ENCODE measurements at regions not wholly inside any gene's neighbourhood (a gene's known extent, or its start where the extent isn't known, plus 50 kb on each side); places are given as distances from the start of the nearest gene placed in this dataset.

GRCh38 chr3:81931265-81932251 lies 170.1 kb upstream of the GBE1 start:
- Histone ChIP-seq H2BK120ac (ENCODE audit: low read depth, low read length) (no peak overlapping the region), H3K23ac (ENCODE audit: low read length) (no peak overlapping the region), H3K4me3 (ENCODE audit: low read length) (no peak overlapping the region), H2AK5ac (ENCODE audit: low read length) (no peak overlapping the region), H2BK15ac (replicated peaks; ENCODE audit: low read depth) (no peak overlapping the region), H3K79me2 (ENCODE audit: control insufficient read depth, insufficient read depth, low read length) (no peaks in the 10 kb centered on the region), H3K27me3 (ENCODE audit: insufficient read depth, low read length, poor library complexity) (no peaks in the 10 kb centered on the region), H3K4me1 (ENCODE audit: control insufficient read depth, low read depth, low read length) (no peaks in the 10 kb centered on the region), H3K27ac (ENCODE audit: low read depth, low read length) (no peak overlapping the region), H4K5ac (ENCODE audit: low read length) (no peak overlapping the region), H3K56ac (ENCODE audit: low read length) (no peak overlapping the region), H4K8ac (ENCODE audit: low read depth, low read length) (no peak overlapping the region), H2BK5ac (ENCODE audit: low read length) (no peak overlapping the region), H3K18ac (ENCODE audit: low read length) (no peak overlapping the region), H3K9ac (ENCODE audit: low read length) (no peak overlapping the region), H3K4me2 (ENCODE audit: low read length) (no peak overlapping the region), H3K4ac (ENCODE audit: low read depth, low read length) (no peak overlapping the region), H3K36me3 (ENCODE audit: control insufficient read depth, insufficient read depth, low read length) (no peaks in the 10 kb centered on the region), H3K79me1 (ENCODE audit: low read length) (no peaks in the 10 kb centered on the region)
- DNase-seq = no peak
- no CpG with 5 or more reads among the region's 12 CpGs for WGBS (ENCODE audit: extremely low coverage, insufficient coverage, low lambda C conversion rate)

- H3K4me1 ChIP-seq (ENCODE audit: control insufficient read depth, low read depth, low read length) = no peaks in the 10 kb centered on the region
- H4K5ac ChIP-seq (ENCODE audit: low read length) = no peak overlapping the region
- DNase-seq = no peak
- H2AK5ac ChIP-seq (ENCODE audit: low read length) = no peak overlapping the region
- no peak overlapping the region for H3K4ac ChIP-seq (ENCODE audit: low read depth, low read length)
- no peak overlapping the region for H3K56ac ChIP-seq (ENCODE audit: low read length)
- no peaks in the 10 kb centered on the region for H3K36me3 ChIP-seq (ENCODE audit: control insufficient read depth, insufficient read depth, low read length)
- H2BK15ac ChIP-seq (replicated peaks; ENCODE audit: low read depth) = no peak overlapping the region
- no peak overlapping the region for H2BK5ac ChIP-seq (ENCODE audit: low read length)
- no peak overlapping the region for H3K27ac ChIP-seq (ENCODE audit: low read depth, low read length)
- H3K9ac ChIP-seq (ENCODE audit: low read length) = no peak overlapping the region
- no peaks in the 10 kb centered on the region for H3K79me1 ChIP-seq (ENCODE audit: low read length)
- no peak overlapping the region for H3K18ac ChIP-seq (ENCODE audit: low read length)
- H4K8ac ChIP-seq (ENCODE audit: low read depth, low read length) = no peak overlapping the region
- H2BK120ac ChIP-seq (ENCODE audit: low read depth, low read length) = no peak overlapping the region
- H3K23ac ChIP-seq (ENCODE audit: low read length) = no peak overlapping the region
- H3K27me3 ChIP-seq (ENCODE audit: insufficient read depth, low read length, poor library complexity) = no peaks in the 10 kb centered on the region
- H3K4me3 ChIP-seq (ENCODE audit: low read length) = no peak overlapping the region
- no peak overlapping the region for H3K4me2 ChIP-seq (ENCODE audit: low read length)
- no peaks in the 10 kb centered on the region for H3K79me2 ChIP-seq (ENCODE audit: control insufficient read depth, insufficient read depth, low read length)
Observed at GRCh38 chr3:81929697-81930096, 168.3 kb upstream of the GBE1 start.

- Histone ChIP-seq H3K23ac (ENCODE audit: low read length) (no peak overlapping the region), H3K4me1 (ENCODE audit: control insufficient read depth, low read depth, low read length) (no peaks in the 10 kb centered on the region), H3K4me2 (ENCODE audit: low read length) (no peak overlapping the region), H3K18ac (ENCODE audit: low read length) (no peak overlapping the region), H4K8ac (ENCODE audit: low read depth, low read length) (no peak overlapping the region), H3K4me3 (ENCODE audit: low read length) (no peak overlapping the region), H4K5ac (ENCODE audit: low read length) (no peak overlapping the region), H3K27me3 (ENCODE audit: insufficient read depth, low read length, poor library complexity) (no peaks in the 10 kb centered on the region), H2AK5ac (ENCODE audit: low read length) (no peak overlapping the region), H3K79me1 (ENCODE audit: low read length) (no peaks in the 10 kb centered on the region), H2BK15ac (replicated peaks; ENCODE audit: low read depth) (no peak overlapping the region), H3K9ac (ENCODE audit: low read length) (no peak overlapping the region), H2BK120ac (ENCODE audit: low read depth, low read length) (no peak overlapping the region), H3K56ac (ENCODE audit: low read length) (no peak overlapping the region), H3K4ac (ENCODE audit: low read depth, low read length) (no peak overlapping the region), H3K79me2 (ENCODE audit: control insufficient read depth, insufficient read depth, low read length) (no peaks in the 10 kb centered on the region), H3K27ac (ENCODE audit: low read depth, low read length) (no peak overlapping the region), H3K36me3 (ENCODE audit: control insufficient read depth, insufficient read depth, low read length) (no peaks in the 10 kb centered on the region), H2BK5ac (ENCODE audit: low read length) (no peak overlapping the region)
- WGBS (ENCODE audit: extremely low coverage, insufficient coverage, low lambda C conversion rate) = no CpG with 5 or more reads among the region's 1 CpG
- no peak for DNase-seq
Observed at GRCh38 chr3:81927811-81928210, 166.4 kb upstream of the GBE1 start.

- H3K27me3 ChIP-seq (ENCODE audit: insufficient read depth, low read length, poor library complexity) = no peaks in the 10 kb centered on the region
- no peaks in the 10 kb centered on the region for H3K79me1 ChIP-seq (ENCODE audit: low read length)
- no peak overlapping the region for H2AK5ac ChIP-seq (ENCODE audit: low read length)
- H3K56ac ChIP-seq (ENCODE audit: low read length) = no peak overlapping the region
- H3K4ac ChIP-seq (ENCODE audit: low read depth, low read length) = no peak overlapping the region
- H3K23ac ChIP-seq (ENCODE audit: low read length) = no peak overlapping the region
- H3K4me3 ChIP-seq (ENCODE audit: low read length) = no peak overlapping the region
- H3K36me3 ChIP-seq (ENCODE audit: control insufficient read depth, insufficient read depth, low read length) = no peaks in the 10 kb centered on the region
- H4K8ac ChIP-seq (ENCODE audit: low read depth, low read length) = no peak overlapping the region
- H3K9ac ChIP-seq (ENCODE audit: low read length) = no peak overlapping the region
- no peak overlapping the region for H2BK5ac ChIP-seq (ENCODE audit: low read length)
- DNase-seq = no peak
- H2BK120ac ChIP-seq (ENCODE audit: low read depth, low read length) = no peak overlapping the region
- H3K18ac ChIP-seq (ENCODE audit: low read length) = no peak overlapping the region
- no peak overlapping the region for H3K27ac ChIP-seq (ENCODE audit: low read depth, low read length)
- H2BK15ac ChIP-seq (replicated peaks; ENCODE audit: low read depth) = no peak overlapping the region
- H3K4me1 ChIP-seq (ENCODE audit: control insufficient read depth, low read depth, low read length) = no peaks in the 10 kb centered on the region
- no peak overlapping the region for H4K5ac ChIP-seq (ENCODE audit: low read length)
- H3K4me2 ChIP-seq (ENCODE audit: low read length) = no peak overlapping the region
- H3K79me2 ChIP-seq (ENCODE audit: control insufficient read depth, insufficient read depth, low read length) = no peaks in the 10 kb centered on the region
Observed at GRCh38 chr3:81925385-81925784, 163.9 kb upstream of the GBE1 start.

- Histone ChIP-seq H3K56ac (ENCODE audit: low read length) (no peak overlapping the region), H3K4me2 (ENCODE audit: low read length) (no peak overlapping the region), H2BK5ac (ENCODE audit: low read length) (no peak overlapping the region), H3K18ac (ENCODE audit: low read length) (no peak overlapping the region), H3K9ac (ENCODE audit: low read length) (no peak overlapping the region), H3K23ac (ENCODE audit: low read length) (no peak overlapping the region), H4K5ac (ENCODE audit: low read length) (no peak overlapping the region), H3K4me3 (ENCODE audit: low read length) (no peak overlapping the region), H3K4me1 (ENCODE audit: control insufficient read depth, low read depth, low read length) (no peaks in the 10 kb centered on the region), H2AK5ac (ENCODE audit: low read length) (no peak overlapping the region), H2BK15ac (replicated peaks; ENCODE audit: low read depth) (no peak overlapping the region), H3K27ac (ENCODE audit: low read depth, low read length) (no peak overlapping the region), H2BK120ac (ENCODE audit: low read depth, low read length) (no peak overlapping the region), H3K4ac (ENCODE audit: low read depth, low read length) (no peak overlapping the region), H3K36me3 (ENCODE audit: control insufficient read depth, insufficient read depth, low read length) (no peaks in the 10 kb centered on the region), H3K79me1 (ENCODE audit: low read length) (no peaks in the 10 kb centered on the region), H4K8ac (ENCODE audit: low read depth, low read length) (no peak overlapping the region), H3K27me3 (ENCODE audit: insufficient read depth, low read length, poor library complexity) (no peaks in the 10 kb centered on the region), H3K79me2 (ENCODE audit: control insufficient read depth, insufficient read depth, low read length) (no peaks in the 10 kb centered on the region)
- no CpG with 5 or more reads among the region's 2 CpGs for WGBS (ENCODE audit: extremely low coverage, insufficient coverage, low lambda C conversion rate)
- DNase-seq = no peak
Observed at GRCh38 chr3:81923038-81923437, 161.6 kb upstream of the GBE1 start.

- Histone ChIP-seq H3K23ac (ENCODE audit: low read length) (no peak overlapping the region), H3K4me3 (ENCODE audit: low read length) (no peak overlapping the region)
- no CpG with 5 or more reads among the region's 1 CpG for WGBS (ENCODE audit: extremely low coverage, insufficient coverage, low lambda C conversion rate)
Observed at GRCh38 chr3:81922404-81922803, 161.0 kb upstream of the GBE1 start.

More at GRCh38 chr3:81922404-81922803, 161.0 kb upstream of the GBE1 start:
- no peak overlapping the region for H3K4ac ChIP-seq (ENCODE audit: low read depth, low read length)
- H3K4me2 ChIP-seq (ENCODE audit: low read length) = no peak overlapping the region
- H3K18ac ChIP-seq (ENCODE audit: low read length) = no peak overlapping the region
- no peaks in the 10 kb centered on the region for H3K27me3 ChIP-seq (ENCODE audit: insufficient read depth, low read length, poor library complexity)
- no peaks in the 10 kb centered on the region for H3K79me2 ChIP-seq (ENCODE audit: control insufficient read depth, insufficient read depth, low read length)
- H2BK120ac ChIP-seq (ENCODE audit: low read depth, low read length) = no peak overlapping the region
- H4K5ac ChIP-seq (ENCODE audit: low read length) = no peak overlapping the region
- no peak overlapping the region for H2AK5ac ChIP-seq (ENCODE audit: low read length)
- no peak overlapping the region for H3K9ac ChIP-seq (ENCODE audit: low read length)
- H3K4me1 ChIP-seq (ENCODE audit: control insufficient read depth, low read depth, low read length) = no peaks in the 10 kb centered on the region
- DNase-seq = no peak
- H3K56ac ChIP-seq (ENCODE audit: low read length) = no peak overlapping the region
- H3K36me3 ChIP-seq (ENCODE audit: control insufficient read depth, insufficient read depth, low read length) = no peaks in the 10 kb centered on the region
- H3K27ac ChIP-seq (ENCODE audit: low read depth, low read length) = no peak overlapping the region
- H2BK5ac ChIP-seq (ENCODE audit: low read length) = no peak overlapping the region
- no peaks in the 10 kb centered on the region for H3K79me1 ChIP-seq (ENCODE audit: low read length)
- H4K8ac ChIP-seq (ENCODE audit: low read depth, low read length) = no peak overlapping the region
- H2BK15ac ChIP-seq (replicated peaks; ENCODE audit: low read depth) = no peak overlapping the region
